H1 (cell line): ENCODE measurements at regions not wholly inside any gene's neighbourhood (a gene's known extent, or its start where the extent isn't known, plus 50 kb on each side); places are given as distances from the start of the nearest gene placed in this dataset.
A peak's percentile ranks its signal among the peaks of the same experiment; 100 is the strongest.

Experiments
- CTCF ChIA-PET: fragments of 300-600 bp; sonication (Branson Sonifier 250); formaldehyde crosslinking; loops from one replicate; lab custom pipeline; 2021; ENCODE audit not compliant: partially characterized antibody; lab: Charles Lee
- POLR2A ChIA-PET: fragments of 300-600 bp; sonication (Branson Sonifier 250); formaldehyde crosslinking; loops from one replicate; lab custom pipeline; 2021; ENCODE audit warnings: inconsistent platforms; ENCODE audit not compliant: partially characterized antibody; lab: Charles Lee
- DNase-seq, 2 experiments: peaks; one replicate each; pipeline versions ENCODE4 v3.0.0 to v3.0.0-alpha.2; 2010 to 2022; ENCODE audit warnings: low spot score in 2 of 2, low read depth in 1 of 2, mixed read lengths in 1 of 2
- FAIRE-seq: peaks from 2 replicates; lab custom pipeline; 2011; peaks lifted over from hg19 to GRCh38; lab: Jason Lieb, UNC
- H2AFZ ChIP-seq: 2 replicates; pipeline ENCODE4 v1.8.1; 2012; ENCODE audit warnings: low read length, inconsistent platforms
- H2AK5ac ChIP-seq: 2 replicates; pipeline ENCODE4 v1.6.1; 2013; ENCODE audit warnings: low read depth, low read length
- H2BK120ac ChIP-seq: replicated peaks from 2 replicates; pipeline ENCODE3; 2013; ENCODE audit warnings: low read depth, low read length, inconsistent platforms
- H2BK12ac ChIP-seq: 2 replicates; pipeline ENCODE4 v1.6.1; 2013; ENCODE audit warnings: low read depth, low read length
- H2BK15ac ChIP-seq: 2 replicates; pipeline ENCODE4 v1.6.1; 2013; ENCODE audit warnings: low read length
- H2BK20ac ChIP-seq: 2 replicates; pipeline ENCODE4 v1.6.1; 2013; ENCODE audit warnings: low read length
- H2BK5ac ChIP-seq: 2 replicates; pipeline ENCODE4 v1.6.1; 2013; ENCODE audit warnings: low read depth, low read length
- H3K14ac ChIP-seq: 2 replicates; pipeline ENCODE4 v1.6.1; 2013; ENCODE audit warnings: inconsistent platforms; ENCODE audit not compliant: insufficient read length
- H3K18ac ChIP-seq: 2 replicates; pipeline ENCODE4 v1.6.1; 2013; ENCODE audit warnings: low read length; ENCODE audit errors: extremely low read depth
- H3K23ac ChIP-seq: 2 replicates; pipeline ENCODE4 v1.6.1; 2013; ENCODE audit warnings: inconsistent platforms; ENCODE audit not compliant: insufficient read length
- H3K23me2 ChIP-seq: 2 replicates; pipeline ENCODE4 v1.6.1; 2013; ENCODE audit warnings: low read depth, low read length
- H3K27ac ChIP-seq: 2 replicates; pipeline ENCODE4 v1.6.1; 2011; ENCODE audit warnings: low read depth, low read length, inconsistent platforms
- H3K27me3 ChIP-seq, 4 experiments: replicated peaks in 1 of 4; 1 replicate in 1 of 4; 2 replicates in 3 of 4; pipeline versions ENCODE4 v1.6.1 to v1.8.1; 2011 to 2013; ENCODE audit warnings: low read length in 3 of 4, mild to moderate bottlenecking in 3 of 4, inconsistent platforms in 2 of 4, mixed read lengths in 2 of 4, moderate library complexity in 1 of 4; ENCODE audit not compliant: control insufficient read depth in 3 of 4, insufficient read depth in 3 of 4; ENCODE audit errors: extremely low read depth in 1 of 4
- H3K36me3 ChIP-seq, 4 experiments: 2 replicates each; pipeline versions ENCODE4 v1.6.1 to v1.8.1; 2011 to 2013; ENCODE audit warnings: mild to moderate bottlenecking in 4 of 4, low read length in 3 of 4, moderate library complexity in 2 of 4, control low read depth in 1 of 4, inconsistent platforms in 1 of 4; ENCODE audit not compliant: insufficient read depth in 4 of 4, control insufficient read depth in 2 of 4
- H3K4ac ChIP-seq: replicated peaks from 2 replicates; pipeline ENCODE3; 2013; ENCODE audit warnings: low read length, low read depth, mixed read lengths, inconsistent platforms; ENCODE audit not compliant: insufficient read length
- H3K4me1 ChIP-seq, 4 experiments: replicated peaks in 1 of 4; 1 replicate in 1 of 4; 2 replicates in 3 of 4; pipeline versions ENCODE4 v1.6.1 to v1.8.1; 2011 to 2013; ENCODE audit warnings: low read length in 3 of 4, inconsistent platforms in 2 of 4, mixed read lengths in 1 of 4; ENCODE audit not compliant: insufficient read depth in 4 of 4, control insufficient read depth in 3 of 4
- H3K4me2 ChIP-seq, 2 experiments: 2 replicates each; pipeline versions ENCODE4 v1.6.1 to v1.8.1; 2011 to 2013; ENCODE audit warnings: low read depth in 2 of 2, low read length in 2 of 2, control low read depth in 1 of 2, inconsistent platforms in 1 of 2, mild to moderate bottlenecking in 1 of 2; ENCODE audit not compliant: insufficient read depth in 1 of 2
- H3K4me3 ChIP-seq, 4 experiments: fragments of 200-600, 300-600 bp in 1 of 4; sonication (generic), shearing (Covaris generic), sonication (Bioruptor Twin) in 1 of 4; 2 replicates each; pipeline versions ENCODE4 v1.5.1 to v1.8.1; 2011 to 2016; ENCODE audit warnings: low read length in 4 of 4, low read depth in 3 of 4, control low read depth in 2 of 4, inconsistent platforms in 2 of 4, mild to moderate bottlenecking in 2 of 4, mixed read lengths in 1 of 4, moderate library complexity in 1 of 4; ENCODE audit not compliant: insufficient read depth in 2 of 4; ENCODE audit errors: extremely low read depth in 1 of 4
- H3K56ac ChIP-seq: replicated peaks from 2 replicates; pipeline ENCODE3; 2013; ENCODE audit warnings: low read depth, mild to moderate bottlenecking, mixed read lengths, low read length, inconsistent platforms; ENCODE audit not compliant: insufficient read length
- H3K79me1 ChIP-seq: 2 replicates; pipeline ENCODE4 v1.6.1; 2013; ENCODE audit warnings: low read depth, low read length, control low read depth
- H3K79me2 ChIP-seq, 2 experiments: 2 replicates each; pipeline versions ENCODE4 v1.6.1 to v1.8.1; 2012 to 2013; ENCODE audit warnings: low read length in 2 of 2, mild to moderate bottlenecking in 2 of 2, inconsistent platforms in 1 of 2; ENCODE audit not compliant: insufficient read depth in 2 of 2, control insufficient read depth in 1 of 2
- H3K9ac ChIP-seq, 4 experiments: replicated peaks in 1 of 4; 1 replicate in 1 of 4; 2 replicates in 3 of 4; pipeline versions ENCODE4 v1.6.1 to v1.8.1; 2011 to 2013; ENCODE audit warnings: low read depth in 3 of 4, low read length in 3 of 4, control low read depth in 2 of 4, mild to moderate bottlenecking in 2 of 4, moderate library complexity in 2 of 4, inconsistent platforms in 1 of 4; ENCODE audit errors: extremely low read depth in 1 of 4
- H3K9me3 ChIP-seq, 2 experiments: 2 replicates each; pipeline versions ENCODE4 v1.6.1 to v1.8.1; 2012 to 2013; ENCODE audit warnings: mild to moderate bottlenecking in 2 of 2, moderate library complexity in 2 of 2, control low read depth in 1 of 2, inconsistent platforms in 1 of 2, low read depth in 1 of 2, low read length in 1 of 2, mixed read lengths in 1 of 2; ENCODE audit not compliant: insufficient read depth in 2 of 2
- H4K20me1 ChIP-seq, 2 experiments: replicated peaks in 1 of 2; 2 replicates each; pipeline versions ENCODE3 to v1.8.1; 2011 to 2013; ENCODE audit warnings: inconsistent platforms in 2 of 2, low read length in 2 of 2, mild to moderate bottlenecking in 1 of 2; ENCODE audit not compliant: insufficient read depth in 2 of 2, control insufficient read depth in 1 of 2
- H4K5ac ChIP-seq: 2 replicates; pipeline ENCODE4 v1.6.1; 2013; ENCODE audit warnings: low read length, low read depth, mixed read lengths, inconsistent platforms; ENCODE audit not compliant: insufficient read length
- H4K8ac ChIP-seq: 2 replicates; pipeline ENCODE4 v1.8.0; 2013; ENCODE audit warnings: mild to moderate bottlenecking, moderate library complexity, low read length, inconsistent platforms; ENCODE audit not compliant: insufficient read depth; ENCODE audit errors: extremely low read depth
- H4K91ac ChIP-seq: replicated peaks from 2 replicates; pipeline ENCODE3; 2013; ENCODE audit warnings: low read length, mixed read lengths, inconsistent platforms; ENCODE audit not compliant: insufficient read length
- ATF2 ChIP-seq: IDR thresholded peaks from 2 replicates; pipeline ENCODE4 v1.6.1; 2012; ENCODE audit warnings: low read length, inconsistent platforms
- CEBPB ChIP-seq: IDR thresholded peaks from 2 replicates; pipeline ENCODE4 v1.6.1; 2012; ENCODE audit warnings: low read depth, low read length
- CHD1 ChIP-seq: IDR thresholded peaks from 2 replicates; pipeline ENCODE4 v1.6.1; 2012; ENCODE audit warnings: low read depth, low read length, improper control_type of control experiment
- EP300 ChIP-seq, 2 experiments: IDR thresholded peaks; 1 replicate in 1 of 2; 2 replicates in 1 of 2; pipeline ENCODE4 v1.6.1; 2011 to 2012; ENCODE audit warnings: low read depth in 2 of 2, low read length in 2 of 2, mild to moderate bottlenecking in 2 of 2, borderline replicate concordance in 1 of 2, inconsistent platforms in 1 of 2, moderate library complexity in 1 of 2
- MAFK ChIP-seq: IDR thresholded peaks from 2 replicates; pipeline ENCODE4 v1.6.1; 2012; ENCODE audit warnings: low read depth, mild to moderate bottlenecking, improper control_type of control experiment, low read length
- SRF ChIP-seq: IDR thresholded peaks from 2 replicates; pipeline ENCODE4 v1.6.1; 2011; ENCODE audit warnings: mild to moderate bottlenecking, low read depth, low read length, moderate library complexity
- USF2 ChIP-seq: IDR thresholded peaks from 2 replicates; pipeline ENCODE4 v1.6.1; 2011; ENCODE audit warnings: low read length, improper control_type of control experiment
- WGBS, 2 experiments: shearing (Covaris generic) in 1 of 2; methylation state at CpG; one replicate each; pipeline versions ENCODE4 v1.1.6 to v1.1.7; 2013 to 2015; ENCODE audit warnings: low lambda C conversion rate in 2 of 2, mixed read lengths in 2 of 2, inconsistent platforms in 1 of 2, low coverage in 1 of 2, missing lambda C conversion rate in 1 of 2; ENCODE audit not compliant: insufficient replicate concordance in 2 of 2, insufficient coverage in 1 of 2, insufficient read length in 1 of 2; ENCODE audit errors: extremely low coverage in 1 of 2, missing lambda C conversion rate in 1 of 2; 5-methylcytosine and 5-hydroxymethylcytosine counted together

- no peak overlapping the region for H4K91ac ChIP-seq
- H4K20me1 ChIP-seq, result no peaks in the 10 kb centered on the region
- DNase-seq (no peak), FAIRE-seq (no peak)
- H3K4ac ChIP-seq, result no peak overlapping the region
- ChIA-PET CTCF (interaction anchor here (0.7 to 2.4 kb wide), 10 partner anchors 10 to 543 kb away, joined by 3 to 8 read pairs (median 4); no protein-coding TSS in a partner anchor), POLR2A (interaction anchor here (1.1 to 2.5 kb wide), 2 partner anchors 10 to 23 kb away, joined by 3 to 8 read pairs; no protein-coding TSS in a partner anchor)
- no peak overlapping the region for H2AK5ac ChIP-seq
- H3K23ac ChIP-seq, result no peak overlapping the region
- WGBS, 2 experiments, result 87% methylated on average over 6 of the region's 6 CpGs; no CpG with 5 or more reads in 1 of the 2 experiments
- H3K4me1 ChIP-seq, result peaks cover 0 to 7% (median 5%) of the 10 kb centered on the region in 4 experiments; a peak in 6 of 7 replicates
- H3K27ac ChIP-seq, result no peak overlapping the region
- TF ChIP-seq EP300 (IDR thresholded peaks at IDR 0.05; ENCODE audit: borderline replicate concordance in 1 of 2, low read depth in 2 of 2, low read length in 2 of 2) (no peak), SRF (no peak), MAFK (no peak), USF2 (no peak), CHD1 (no peak), ATF2 (no peak), CEBPB (no peak)
- H2AFZ ChIP-seq, result no peak overlapping the region
- no peak overlapping the region for H3K14ac ChIP-seq
- no peak overlapping the region for H2BK20ac ChIP-seq
- no peak overlapping the region for H3K4me2 ChIP-seq
- H3K79me1 ChIP-seq, result no peaks in the 10 kb centered on the region
- no peak overlapping the region for H3K4me3 ChIP-seq
- no peaks in the 10 kb centered on the region for H3K36me3 ChIP-seq
- H3K18ac ChIP-seq, result 0 out of 2 replicates have a peak overlapping the region, but pooled peaks have one; percentile 7
- H2BK5ac ChIP-seq, result no peak overlapping the region
- H2BK12ac ChIP-seq, result no peak overlapping the region
- no peaks in the 10 kb centered on the region for H3K23me2 ChIP-seq
- no peaks in the 10 kb centered on the region for H3K79me2 ChIP-seq
- no peak overlapping the region for H2BK120ac ChIP-seq
- no peak overlapping the region for H2BK15ac ChIP-seq
- H4K5ac ChIP-seq, result no peak overlapping the region
- H3K56ac ChIP-seq, result no peak overlapping the region
- no peaks in the 10 kb centered on the region for H3K9me3 ChIP-seq
- H4K8ac ChIP-seq, result no peak overlapping the region
- H3K27me3 ChIP-seq, result no peaks in the 10 kb centered on the region; a peak in 3 of 7 replicates
- H3K9ac ChIP-seq, result no peak overlapping the region
Measured at GRCh38 chr10:44853796-44854195, 57.3 kb upstream of the TMEM72 start.
